GM21423 (cell line): ENCODE measurements at regions not wholly inside any gene's neighbourhood (a gene's known extent, or its start where the extent isn't known, plus 50 kb on each side); places are given as distances from the start of the nearest gene placed in this dataset.
"Not testable (repeated sequence)": the region's sequence is repeated elsewhere in the genome, so short reads cannot be mapped to it uniquely, and the experiment has no call there.

Experiments
- ATAC-seq: cut with Tn5 transposase; IDR thresholded peaks from one replicate; pipeline ENCODE4 v1.9.1; 2021; ENCODE audit warnings: mild to moderate bottlenecking, moderate library complexity; ENCODE audit not compliant: unreplicated experiment

GRCh38 chr7:66456431-66456830 is 172.2 kb upstream of the KCTD7 start:
- ATAC-seq: not testable (repeated sequence)

- not testable (repeated sequence) for ATAC-seq
Observed at GRCh38 chr7:66458991-66459390, 169.7 kb upstream of the KCTD7 start.

GRCh38 chr7:66459783-66460413 is 168.8 kb upstream of the KCTD7 start:
- ATAC-seq: not testable (repeated sequence)

DNA sequence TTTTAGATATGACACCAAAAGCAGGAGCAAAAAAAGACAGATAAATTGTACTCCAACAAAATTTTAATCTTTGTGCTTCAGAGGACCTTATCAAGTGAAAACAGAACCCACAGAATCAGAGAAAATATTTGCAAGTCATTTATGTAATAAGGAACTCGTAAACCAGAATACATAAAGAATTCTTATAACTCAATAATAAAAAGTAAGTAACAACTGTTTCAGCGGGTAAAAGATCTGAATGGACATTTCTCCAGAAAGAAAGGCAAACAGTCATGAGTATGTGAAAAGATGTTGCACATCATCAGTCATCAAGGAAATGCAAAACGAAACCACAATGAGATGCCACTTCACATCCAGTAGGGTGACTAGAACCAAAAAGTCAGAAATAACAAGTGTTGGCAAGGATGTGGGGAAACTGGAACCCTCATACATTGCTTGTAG is 167.7 kb upstream of the KCTD7 start:
- no peak for ATAC-seq

DNA sequence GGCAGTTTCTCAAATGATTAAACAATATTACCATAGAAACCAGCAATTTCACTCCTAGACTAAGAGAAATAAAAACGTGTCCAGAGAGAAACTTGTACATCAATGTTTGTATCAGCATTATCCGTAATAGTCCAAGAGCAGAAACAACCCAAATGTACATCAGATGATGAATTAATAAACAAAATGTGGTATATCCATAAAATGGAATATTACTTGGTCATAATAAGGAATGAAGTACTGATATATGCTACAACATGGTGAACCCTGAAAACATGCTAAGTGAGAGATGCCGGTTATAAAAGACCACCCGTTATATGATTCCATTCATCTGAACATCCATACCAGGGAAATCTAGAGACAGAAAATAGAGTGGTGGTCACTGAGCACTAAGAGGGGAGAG is 167.3 kb upstream of the KCTD7 start:
- not testable (repeated sequence) for ATAC-seq

DNA sequence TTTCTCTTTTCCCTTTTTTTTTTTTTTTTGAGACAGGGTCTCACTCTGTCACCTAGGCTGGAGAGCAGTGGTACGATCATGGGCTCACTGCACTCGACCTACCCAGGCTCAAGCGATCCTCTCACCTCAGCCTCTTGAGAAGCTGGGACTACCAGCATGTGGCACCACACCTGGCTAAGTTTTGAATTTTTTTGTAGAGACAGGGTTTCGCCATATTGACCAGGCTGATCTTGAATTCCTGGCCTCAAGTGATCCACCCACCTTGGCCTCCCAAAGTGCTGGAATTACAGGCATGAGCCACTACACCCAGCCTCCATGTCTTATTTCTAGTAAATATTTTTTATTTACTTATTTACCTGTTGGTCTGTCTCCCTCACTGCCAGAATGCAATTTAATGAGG is 165.8 kb upstream of the KCTD7 start:
- ATAC-seq: not testable (repeated sequence)

- ATAC-seq: no peak
Observed at GRCh38 chr7:66464059-66464458, 164.6 kb upstream of the KCTD7 start.

DNA sequence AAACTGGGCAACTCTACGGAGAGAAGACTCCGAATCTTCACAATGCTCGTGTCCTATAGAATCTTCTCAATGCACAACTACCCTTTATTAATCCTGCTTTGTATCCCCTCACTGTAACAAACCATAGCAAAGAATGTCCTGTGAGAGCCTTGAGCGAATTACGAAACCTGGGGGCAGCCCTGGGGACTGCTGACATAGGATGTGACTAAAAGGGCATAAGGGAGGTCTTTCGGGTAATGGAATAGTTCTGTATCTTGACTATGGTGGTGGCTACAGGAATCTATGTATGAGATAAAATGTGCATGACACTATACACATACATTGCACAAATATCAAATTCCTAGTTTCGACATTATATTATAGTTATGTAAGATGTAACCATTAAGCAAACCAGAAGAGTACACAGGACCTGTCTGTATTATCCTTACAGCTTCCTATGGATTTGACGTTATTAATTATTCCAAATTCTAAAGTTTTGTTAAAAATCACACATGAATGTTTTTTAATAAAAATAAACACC is 162.5 kb upstream of the KCTD7 start:
- no peak for ATAC-seq

DNA sequence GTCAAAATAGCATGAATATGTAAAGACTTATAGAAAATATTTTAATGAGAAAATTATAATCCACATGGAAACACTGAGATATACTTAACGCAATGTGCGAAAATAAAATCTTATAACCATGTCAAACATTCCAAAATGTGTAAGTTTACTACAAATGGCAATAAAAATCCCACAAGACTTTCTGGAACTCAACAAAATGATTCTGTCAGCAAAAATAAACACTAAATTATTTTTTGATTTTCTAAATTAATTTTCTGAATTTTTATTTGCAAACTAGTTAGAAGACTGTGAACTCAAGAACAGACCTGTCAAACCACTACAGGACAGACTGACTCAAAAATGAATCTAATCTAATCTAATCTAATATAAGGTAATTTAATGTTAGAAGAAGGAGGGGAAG is 160.8 kb upstream of the KCTD7 start:
- no peak for ATAC-seq

- not testable (repeated sequence) for ATAC-seq
Observed at GRCh38 chr7:66473064-66473463, 155.6 kb upstream of the KCTD7 start.

GRCh38 chr7:66474441-66474840 is 154.2 kb upstream of the KCTD7 start:
- ATAC-seq: no peak

- ATAC-seq: not testable (repeated sequence)
Observed at GRCh38 chr7:66476056-66476455, 152.6 kb upstream of the KCTD7 start.

DNA sequence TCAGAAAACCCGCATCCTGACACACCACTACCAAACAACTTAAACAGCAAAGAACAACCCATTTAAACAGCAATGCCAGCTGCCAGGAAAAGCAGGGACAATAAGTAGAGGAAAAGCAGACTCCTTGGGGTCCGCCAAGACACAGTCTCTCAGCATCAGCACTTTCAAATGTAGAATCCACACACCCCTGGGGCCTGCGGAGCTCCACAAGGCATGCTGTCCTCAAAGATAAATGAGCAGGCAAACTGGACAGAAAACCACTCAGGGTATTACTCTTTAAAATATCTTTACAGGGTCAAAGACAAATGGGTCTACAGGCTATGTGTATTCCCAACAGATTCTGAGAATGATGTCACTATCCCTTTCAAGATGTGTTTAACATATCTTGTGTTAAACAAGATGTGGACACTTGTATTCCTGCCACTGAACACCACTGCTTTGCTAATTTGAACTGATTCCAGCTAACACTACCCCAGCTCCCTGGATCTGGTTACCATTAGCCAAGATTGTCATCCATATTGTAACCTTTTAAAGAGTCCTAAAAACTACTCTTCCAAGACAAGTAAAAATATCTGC is 150.8 kb upstream of the KCTD7 start:
- ATAC-seq: not testable (repeated sequence)

- not testable (repeated sequence) for ATAC-seq
Observed at GRCh38 chr7:66481229-66481628, 147.5 kb upstream of the KCTD7 start.

DNA sequence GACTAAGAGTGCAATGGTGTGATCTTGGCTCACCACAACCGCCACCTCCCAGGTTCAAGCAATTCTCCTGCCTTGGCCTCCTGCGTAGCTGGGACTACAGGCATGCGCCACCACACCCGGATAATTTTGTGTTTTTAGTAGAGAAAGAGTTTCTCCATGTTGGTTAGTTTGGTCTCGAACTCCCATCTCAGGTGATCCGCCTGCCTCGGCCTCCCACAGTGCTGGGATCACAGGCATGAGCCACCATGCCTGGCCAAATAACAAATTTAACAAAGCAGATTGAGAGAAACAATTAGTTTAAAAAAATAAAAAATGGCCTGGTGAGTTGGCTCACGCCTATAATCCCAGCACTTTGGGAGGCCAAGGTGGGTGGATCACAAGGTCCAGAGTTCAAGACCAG is 139.6 kb upstream of the KCTD7 start:
- not testable (repeated sequence) for ATAC-seq

- not testable (repeated sequence) for ATAC-seq
Observed at GRCh38 chr7:66489741-66490140, 138.9 kb upstream of the KCTD7 start.

- ATAC-seq: not testable (repeated sequence)
Observed at GRCh38 chr7:66490979-66491378, 137.7 kb upstream of the KCTD7 start.

DNA sequence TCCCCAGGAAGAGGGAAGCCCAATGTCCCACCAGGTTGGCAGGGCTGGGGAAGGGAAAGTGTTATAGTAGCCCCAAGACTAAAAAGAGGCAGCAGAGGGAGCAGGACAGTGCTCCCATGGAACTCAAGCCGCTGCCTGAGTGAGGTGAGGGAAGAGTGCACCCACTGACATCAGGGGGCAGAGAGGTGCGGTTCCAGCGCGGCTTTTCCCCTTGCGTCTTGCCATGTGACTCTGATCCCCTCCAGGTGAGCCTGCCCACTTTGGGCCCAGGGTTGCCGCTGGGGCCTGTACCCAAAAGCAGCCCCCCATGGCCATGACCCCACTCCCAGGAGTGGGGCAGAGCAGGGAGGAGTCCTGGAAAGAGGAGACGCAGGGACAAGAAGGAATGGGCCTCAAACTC is 136.3 kb upstream of the KCTD7 start:
- not testable (repeated sequence) for ATAC-seq

GRCh38 chr7:66493235-66494205 is 135.2 kb upstream of the KCTD7 start:
- peak; percentile 99 for ATAC-seq

DNA sequence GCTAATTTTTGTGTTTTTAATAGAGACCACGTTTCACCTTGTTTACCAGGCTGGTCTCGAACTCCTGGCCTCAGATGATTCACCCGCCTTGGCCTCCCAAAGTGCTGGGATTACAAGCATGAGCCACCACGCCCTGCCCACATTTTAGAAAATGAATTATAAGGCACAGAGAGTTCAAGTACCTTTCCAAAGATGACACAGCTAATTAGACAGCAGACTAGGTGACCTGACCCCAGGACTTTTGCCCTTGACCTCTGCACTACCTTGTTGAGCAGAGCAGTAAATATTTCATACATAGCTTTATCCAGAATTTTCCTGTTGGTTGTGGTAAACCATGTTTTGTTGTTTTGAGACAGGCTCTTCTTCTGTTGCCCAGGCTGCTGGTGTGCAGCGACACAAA is 131.3 kb upstream of the KCTD7 start:
- ATAC-seq: no peak

DNA sequence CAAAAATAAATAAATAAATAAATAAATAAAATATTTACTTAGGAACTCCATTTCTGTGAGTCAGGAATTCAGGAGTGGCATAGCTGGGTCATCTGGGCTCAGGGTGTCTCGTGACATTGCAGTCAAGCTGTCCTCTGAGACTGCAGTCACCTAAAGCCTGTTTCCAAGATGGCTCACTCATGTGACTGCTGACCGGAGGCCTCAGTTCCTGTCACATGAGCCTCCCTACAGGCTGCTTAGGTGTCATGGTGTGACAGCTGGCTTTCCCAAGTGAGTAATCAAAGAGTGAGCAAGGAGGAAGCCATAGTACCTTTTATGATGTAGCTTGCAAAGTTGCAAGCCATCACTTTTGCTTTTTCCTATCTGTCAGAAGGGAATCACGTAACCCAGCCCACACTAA is 128.6 kb upstream of the KCTD7 start:
- no peak for ATAC-seq
